B cell (primary cell): ENCODE measurements at regions not wholly inside any gene's neighbourhood (a gene's known extent, or its start where the extent isn't known, plus 50 kb on each side); places are given as distances from the start of the nearest gene placed in this dataset.

Experiments used
- ATAC-seq: fragments of 200-7000 bp; cut with Tn5 transposase; one replicate; pipeline ENCODE4 v1.10.0; 2021; ENCODE audit warnings: low read depth, mild to moderate bottlenecking, moderate number of reproducible peaks, moderate library complexity
- CTCF ChIA-PET: fragments of 350-600 bp; sonication (Branson Sonifier 250); formaldehyde crosslinking; loops from one replicate; lab custom pipeline; 2021; ENCODE audit warnings: antibody characterized with exemption, inconsistent platforms; lab: Charles Lee
- POLR2A ChIA-PET: fragments of 350-600 bp; sonication (Branson Sonifier 250); formaldehyde crosslinking; loops from one replicate; lab custom pipeline; 2021; ENCODE audit warnings: antibody characterized with exemption; lab: Charles Lee
- DNase-seq: peaks from one replicate; pipeline ENCODE4 v3.0.0; 2013
- H2AFZ ChIP-seq: 2 replicates; pipeline ENCODE4 v1.6.1; 2012; ENCODE audit warnings: mild to moderate bottlenecking, low read depth, low read length; ENCODE audit not compliant: insufficient read depth, poor library complexity, severe bottlenecking
- H3K27ac ChIP-seq, 2 donors: 1 replicate in 1 of 2; 2 replicates in 1 of 2; pipeline ENCODE4 v1.5.1; 2012 to 2013; ENCODE audit warnings: low read length in 2 of 2, mild to moderate bottlenecking in 2 of 2, moderate library complexity in 1 of 2
- H3K27me3 ChIP-seq, 4 experiments: fragments of 200-600 bp in 1 of 4; sonication (generic) in 1 of 4; replicated peaks in 1 of 4; 1 replicate in 2 of 4; 2 replicates in 2 of 4; pipeline versions ENCODE4 v1.6.1 to v1.7.0; 2013 to 2016; ENCODE audit warnings: low read length in 3 of 4, mild to moderate bottlenecking in 2 of 4, mixed read lengths in 1 of 4, moderate library complexity in 1 of 4; ENCODE audit not compliant: insufficient read depth in 4 of 4, control insufficient read depth in 3 of 4; ENCODE audit errors: control extremely low read depth in 1 of 4
- H3K36me3 ChIP-seq, 2 experiments: replicated peaks in 1 of 2; 1 replicate in 1 of 2; 2 replicates in 1 of 2; pipeline versions ENCODE4 v1.6.1 to v1.7.1; 2013; ENCODE audit warnings: low read length in 1 of 2; ENCODE audit not compliant: insufficient read depth in 2 of 2, control insufficient read depth in 1 of 2; ENCODE audit errors: control extremely low read depth in 1 of 2, extremely low read depth in 1 of 2
- H3K4me1 ChIP-seq, 2 donors: fragments of 200-600 bp in 1 of 2; sonication (generic) in 1 of 2; 1 replicate in 1 of 2; 2 replicates in 1 of 2; pipeline versions ENCODE4 v1.5.1 to v1.6.1; 2013 to 2017; ENCODE audit warnings: low read length in 2 of 2; ENCODE audit not compliant: control insufficient read depth in 2 of 2, insufficient read depth in 2 of 2
- H3K4me2 ChIP-seq: replicated peaks from 2 replicates; pipeline ENCODE3; 2012; ENCODE audit warnings: mild to moderate bottlenecking, low read depth, low read length; ENCODE audit not compliant: poor library complexity, severe bottlenecking
- H3K4me3 ChIP-seq, 5 experiments: fragments of 200-600 bp in 1 of 5; sonication (generic) in 1 of 5; 1 replicate in 3 of 5; 2 replicates in 2 of 5; pipeline versions ENCODE4 v1.5.1 to v1.7.0; 2011 to 2016; ENCODE audit warnings: low read length in 4 of 5, mild to moderate bottlenecking in 4 of 5, low read depth in 2 of 5, control low read depth in 1 of 5, moderate library complexity in 1 of 5; ENCODE audit not compliant: insufficient read depth in 1 of 5; ENCODE audit errors: control extremely low read depth in 1 of 5, extremely low read depth in 1 of 5
- H3K79me2 ChIP-seq: fragments of 200-600 bp; sonication (generic); one replicate; pipeline ENCODE4 v1.6.0; 2016; ENCODE audit warnings: low read length; ENCODE audit not compliant: control insufficient read depth, insufficient read depth
- H3K9ac ChIP-seq: fragments of 200-600 bp; sonication (generic); 2 replicates; pipeline ENCODE4 v1.6.1; 2017; ENCODE audit warnings: mild to moderate bottlenecking, low read length, moderate library complexity
- H3K9me3 ChIP-seq, 3 donors: one replicate each; pipeline versions ENCODE4 v1.6.1 to v1.7.1; 2013; ENCODE audit warnings: low read length in 2 of 3; ENCODE audit not compliant: control insufficient read depth in 2 of 3, insufficient read depth in 1 of 3; ENCODE audit errors: control extremely low read depth in 1 of 3
- H4K20me1 ChIP-seq: 2 replicates; pipeline ENCODE4 v1.6.0; 2012; ENCODE audit warnings: mild to moderate bottlenecking, low read length; ENCODE audit not compliant: insufficient read depth, control insufficient read depth, poor library complexity, severe bottlenecking
- H3K27ac Mint-ChIP-seq: one replicate; pipeline ENCODE4 v1.8.0; 2021; ENCODE audit warnings: mixed read lengths
- H3K27me3 Mint-ChIP-seq: one replicate; pipeline ENCODE4 v1.8.0; 2021; ENCODE audit warnings: mixed read lengths
- H3K4me1 Mint-ChIP-seq: one replicate; pipeline ENCODE4 v1.8.0; 2021; ENCODE audit warnings: mixed read lengths
- H3K4me3 Mint-ChIP-seq: one replicate; pipeline ENCODE4 v1.8.0; 2021; ENCODE audit warnings: mixed read lengths
- H3K9me3 Mint-ChIP-seq: one replicate; pipeline ENCODE4 v1.8.0; 2022; ENCODE audit warnings: mixed read lengths; ENCODE audit not compliant: insufficient read depth
- CTCF ChIP-seq: fragments of 200-600 bp; IDR thresholded peaks from one replicate; pipeline ENCODE4 v1.8.0; 2022; ENCODE audit warnings: antibody characterized with exemption, mild to moderate bottlenecking
- EZH2 ChIP-seq: IDR thresholded peaks from 2 replicates; pipeline ENCODE4 v1.6.1; 2012; ENCODE audit warnings: borderline replicate concordance, low read depth, mild to moderate bottlenecking, moderate library complexity, low read length; ENCODE audit not compliant: insufficient read depth, poor library complexity, severe bottlenecking
- WGBS: methylation state at CpG from one replicate; pipeline ENCODE4 v1.1.5; 2013; ENCODE audit warnings: missing lambda C conversion rate; ENCODE audit not compliant: insufficient coverage; 5-methylcytosine and 5-hydroxymethylcytosine counted together
- intact Hi-C: fragments of 100-400 bp; cut with micrococcal nuclease; formaldehyde crosslinking; loops from one replicate; pipeline ENCODE4 v1.10.0; 2022

GRCh38 chr2:123359636-123360035, 665.5 kb upstream of the CNTNAP5 start:
- no peak overlapping the region for H3K4me2 ChIP-seq
- H3K79me2 ChIP-seq = no peaks in the 10 kb centered on the region
- Mint-ChIP-seq H3K27ac (no peak overlapping the region), H3K9me3 (peaks cover 2% of the 10 kb centered on the region), H3K27me3 (no peaks in the 10 kb centered on the region), H3K4me1 (no peaks in the 10 kb centered on the region), H3K4me3 (no peak overlapping the region)
- H3K9me3 ChIP-seq = no peaks in the 10 kb centered on the region
- CTCF ChIA-PET = no interaction called here
- H4K20me1 ChIP-seq = no peaks in the 10 kb centered on the region
- intact Hi-C loops = no loop called here
- no peak overlapping the region for H2AFZ ChIP-seq
- 33% methylated on average over 1 of the region's 1 CpG for WGBS
- no peak overlapping the region for H3K27ac ChIP-seq
- TF ChIP-seq CTCF (no peak), EZH2 (no peak)
- POLR2A ChIA-PET = no interaction called here
- ATAC-seq (no peak), DNase-seq (no peak)
- H3K4me3 ChIP-seq = no peak overlapping the region
- no peak overlapping the region for H3K9ac ChIP-seq
- H3K4me1 ChIP-seq = no peaks in the 10 kb centered on the region
- no peaks in the 10 kb centered on the region for H3K27me3 ChIP-seq
- no peaks in the 10 kb centered on the region for H3K36me3 ChIP-seq

- TF ChIP-seq CTCF (no peak), EZH2 (no peak)
- Histone ChIP-seq H3K9ac (no peak overlapping the region), H3K36me3 (no peaks in the 10 kb centered on the region), H3K79me2 (no peaks in the 10 kb centered on the region), H3K9me3 (no peaks in the 10 kb centered on the region), H3K27ac (no peak overlapping the region), H2AFZ (no peak overlapping the region), H3K4me1 (no peaks in the 10 kb centered on the region), H3K27me3 (no peaks in the 10 kb centered on the region), H4K20me1 (no peaks in the 10 kb centered on the region), H3K4me3 (no peak overlapping the region), H3K4me2 (no peak overlapping the region)
- no peaks in the 10 kb centered on the region for H3K4me1 Mint-ChIP-seq
- ChIA-PET POLR2A (no interaction called here), CTCF (no interaction called here)
- H3K27ac Mint-ChIP-seq = no peak overlapping the region
- no peak overlapping the region for H3K4me3 Mint-ChIP-seq
- ATAC-seq = no peak
- no peaks in the 10 kb centered on the region for H3K27me3 Mint-ChIP-seq
- H3K9me3 Mint-ChIP-seq = peaks cover 5% of the 10 kb centered on the region
- intact Hi-C loops = no loop called here
- no peak for DNase-seq
- WGBS = 54% methylated on average over 4 of the region's 8 CpGs
Measured at GRCh38 chr2:123362671-123363440, 662.2 kb upstream of the CNTNAP5 start.
